GM19372 (cell line): ENCODE measurements at regions not wholly inside any gene's neighbourhood (a gene's known extent, or its start where the extent isn't known, plus 50 kb on each side); places are given as distances from the start of the nearest gene placed in this dataset.

Experiments
- ATAC-seq: cut with Tn5 transposase; IDR thresholded peaks from one replicate; pipeline ENCODE4 v1.9.1; 2021; ENCODE audit warnings: mild to moderate bottlenecking, low read depth, moderate library complexity; ENCODE audit not compliant: unreplicated experiment

DNA sequence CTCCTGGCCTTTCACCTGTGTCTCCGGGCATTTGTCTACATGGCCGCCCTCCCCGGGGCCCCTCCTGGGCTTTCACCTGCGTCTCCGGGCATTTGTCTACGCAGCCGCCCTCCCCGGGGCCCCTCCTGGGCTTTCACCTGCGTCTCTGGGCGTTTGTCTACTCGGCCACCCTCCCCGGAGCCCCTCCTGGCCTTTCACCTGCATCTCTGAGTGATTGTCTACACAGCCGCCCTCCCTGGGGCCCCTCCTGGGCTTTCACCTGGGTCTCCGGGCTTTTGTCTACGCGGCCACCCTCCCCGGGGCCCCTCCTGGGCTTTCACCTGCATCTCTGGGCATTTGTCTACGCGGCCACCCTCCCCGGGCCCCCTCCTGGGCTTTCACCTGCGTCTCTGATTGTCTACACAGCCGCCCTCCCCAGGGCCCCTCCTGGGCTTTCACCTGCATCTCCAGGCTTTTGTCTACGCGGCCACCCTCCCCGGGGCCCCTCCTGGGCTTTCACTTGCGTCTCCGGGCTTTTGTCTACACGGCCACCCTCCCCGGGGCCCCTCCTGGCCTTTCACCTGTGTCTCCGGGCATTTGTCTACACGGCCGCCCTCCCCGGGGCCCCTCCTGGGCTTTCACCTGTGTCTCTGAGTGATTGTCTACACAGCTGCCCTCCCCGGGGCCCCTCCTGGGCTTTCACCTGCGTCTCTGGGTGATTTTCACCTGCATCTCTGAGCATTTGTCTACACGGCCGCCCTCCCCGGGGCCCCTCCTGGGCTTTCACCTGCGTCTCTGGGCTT lies 68.0 kb upstream of the GALNT9 start:
- ATAC-seq: no peak

DNA sequence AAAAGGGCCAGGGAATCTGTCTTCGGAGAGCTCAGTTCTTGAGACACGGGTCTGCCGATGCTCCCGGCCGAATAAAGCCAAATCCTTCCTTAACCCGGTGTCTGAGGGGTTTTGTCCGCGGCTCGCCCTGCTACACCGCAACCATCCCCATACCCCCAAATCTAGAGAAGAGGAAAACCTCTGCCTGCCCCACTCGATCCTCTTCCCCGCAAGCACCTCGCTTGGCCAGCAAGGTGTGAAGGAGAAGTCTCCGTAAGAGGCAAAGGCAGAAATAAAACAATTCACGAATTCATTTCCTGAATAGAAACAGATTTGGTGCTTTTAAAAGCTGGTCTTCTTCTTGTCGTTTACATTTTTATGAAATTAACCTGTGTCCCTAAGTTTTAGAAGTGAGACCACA lies 67.3 kb upstream of the GALNT9 start:
- ATAC-seq: no peak

DNA sequence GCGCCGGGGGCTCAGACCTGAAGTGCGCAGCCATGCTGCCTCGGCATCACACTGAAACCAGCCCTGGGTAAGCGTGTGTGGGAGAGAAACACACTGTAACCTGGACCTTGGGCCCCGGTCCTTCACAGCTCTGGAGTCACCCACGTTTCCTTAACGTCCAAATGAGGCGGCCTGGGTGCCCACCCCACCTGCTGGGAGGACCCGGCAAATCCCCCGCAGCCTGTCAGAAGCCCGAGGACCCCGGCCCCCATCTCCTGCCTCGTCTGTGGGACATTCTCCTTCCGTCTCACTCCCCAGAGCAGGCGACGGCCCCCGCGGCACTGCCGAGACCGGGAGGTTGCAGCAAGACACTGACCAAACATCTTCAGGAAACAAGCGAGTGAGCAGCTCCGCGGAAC lies 66.5 kb upstream of the GALNT9 start:
- ATAC-seq: no peak

DNA sequence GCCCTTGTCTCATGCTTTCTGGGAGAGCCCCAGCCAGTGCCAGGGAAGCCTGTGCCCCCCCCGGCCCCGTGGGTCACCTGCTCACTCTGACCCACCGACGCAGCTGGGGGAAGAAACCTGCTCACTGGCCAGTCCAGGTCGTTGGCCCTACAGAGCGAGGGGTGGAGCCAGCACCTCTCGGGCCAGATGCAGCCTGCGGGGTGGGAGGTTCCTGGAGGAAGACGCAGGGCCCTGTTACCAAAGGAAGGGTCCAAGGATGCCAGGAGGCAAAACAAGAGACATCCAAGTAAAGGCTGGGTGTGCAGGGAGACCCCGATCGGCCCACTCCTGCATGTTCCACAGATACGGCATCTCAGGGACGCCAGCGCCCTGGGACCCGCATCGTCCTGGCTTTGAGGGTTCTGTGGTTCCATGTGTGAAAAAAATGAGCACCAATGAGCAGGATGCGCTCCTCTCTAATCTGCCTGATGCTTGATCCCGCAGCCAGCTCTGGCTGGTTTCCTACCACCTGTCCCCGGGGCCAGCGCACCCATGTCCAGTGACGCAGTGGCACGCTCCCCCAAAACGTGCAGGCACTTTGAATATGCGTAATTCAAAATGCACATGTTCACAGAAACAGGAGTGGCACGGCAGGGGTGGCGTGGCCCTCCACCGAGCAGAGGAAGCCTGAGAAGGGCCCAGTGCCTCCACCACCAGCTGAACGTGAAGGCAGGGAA lies 66.0 kb upstream of the GALNT9 start:
- no peak for ATAC-seq

DNA sequence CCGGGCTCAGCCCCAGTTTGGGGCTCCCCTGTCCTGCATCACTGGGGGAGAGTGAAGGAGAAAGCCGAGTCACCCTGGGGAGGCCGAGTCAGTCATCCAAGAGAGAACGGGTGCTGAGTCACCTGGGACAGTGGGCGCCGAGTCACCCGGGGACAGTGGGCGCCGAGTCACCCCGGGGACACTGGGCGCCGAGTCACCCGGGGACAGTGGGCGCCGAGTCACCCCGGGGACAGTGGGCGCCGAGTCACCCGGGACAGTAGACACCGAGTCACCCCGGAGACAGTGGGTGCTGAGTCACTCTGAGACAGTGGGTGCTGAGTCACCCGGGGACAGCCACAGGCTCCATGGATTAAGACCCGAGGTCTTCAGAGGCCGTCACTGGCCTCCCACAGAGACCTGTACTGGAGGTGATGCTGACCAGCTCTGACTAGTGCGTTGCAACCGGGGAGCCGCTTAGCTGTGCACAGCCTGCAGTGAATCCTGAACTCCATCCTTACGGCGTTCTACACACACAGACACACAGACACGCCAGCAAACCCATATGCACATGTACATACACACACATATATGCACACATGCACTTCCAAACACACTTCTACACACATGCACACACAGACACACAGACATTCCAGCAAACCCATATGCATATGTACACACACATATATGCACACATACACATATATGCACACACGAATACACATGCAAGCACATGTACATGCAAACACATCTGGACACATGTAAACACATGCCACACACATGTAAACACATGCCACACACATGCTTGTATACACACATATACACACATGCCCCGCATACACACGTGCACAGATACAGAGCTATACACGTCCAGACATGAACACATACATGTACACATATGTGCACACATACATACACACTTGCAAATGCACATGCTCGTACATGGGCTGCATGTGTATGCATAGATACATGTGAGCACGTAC lies 64.9 kb upstream of the GALNT9 start:
- no peak for ATAC-seq

DNA sequence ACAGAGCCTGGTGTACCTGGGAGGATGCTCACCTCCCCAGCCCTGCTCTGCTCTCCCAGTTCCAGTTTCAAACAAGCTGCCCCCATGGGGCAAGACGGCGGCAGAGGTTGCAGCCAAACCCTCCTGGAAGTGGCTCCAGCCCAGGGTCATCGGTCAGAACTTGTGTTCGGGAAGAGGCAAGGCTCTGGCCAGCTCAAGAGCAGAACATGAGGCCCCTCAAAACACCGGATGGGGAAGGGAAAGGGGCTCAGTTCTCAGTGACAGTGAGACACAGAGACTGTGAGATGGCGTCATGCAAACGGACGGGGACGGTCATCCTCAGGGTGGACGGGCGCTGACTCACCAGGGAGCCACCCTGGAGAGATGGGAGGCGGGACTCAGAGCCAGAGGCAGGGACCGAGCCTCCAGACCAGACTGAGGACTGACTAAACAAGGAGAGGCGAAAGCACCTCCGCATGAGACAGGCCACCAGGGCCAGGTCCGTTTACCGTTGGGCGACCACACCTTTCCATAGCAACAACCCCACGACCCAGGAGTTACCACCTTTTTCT lies 63.9 kb upstream of the GALNT9 start:
- ATAC-seq: no peak

DNA sequence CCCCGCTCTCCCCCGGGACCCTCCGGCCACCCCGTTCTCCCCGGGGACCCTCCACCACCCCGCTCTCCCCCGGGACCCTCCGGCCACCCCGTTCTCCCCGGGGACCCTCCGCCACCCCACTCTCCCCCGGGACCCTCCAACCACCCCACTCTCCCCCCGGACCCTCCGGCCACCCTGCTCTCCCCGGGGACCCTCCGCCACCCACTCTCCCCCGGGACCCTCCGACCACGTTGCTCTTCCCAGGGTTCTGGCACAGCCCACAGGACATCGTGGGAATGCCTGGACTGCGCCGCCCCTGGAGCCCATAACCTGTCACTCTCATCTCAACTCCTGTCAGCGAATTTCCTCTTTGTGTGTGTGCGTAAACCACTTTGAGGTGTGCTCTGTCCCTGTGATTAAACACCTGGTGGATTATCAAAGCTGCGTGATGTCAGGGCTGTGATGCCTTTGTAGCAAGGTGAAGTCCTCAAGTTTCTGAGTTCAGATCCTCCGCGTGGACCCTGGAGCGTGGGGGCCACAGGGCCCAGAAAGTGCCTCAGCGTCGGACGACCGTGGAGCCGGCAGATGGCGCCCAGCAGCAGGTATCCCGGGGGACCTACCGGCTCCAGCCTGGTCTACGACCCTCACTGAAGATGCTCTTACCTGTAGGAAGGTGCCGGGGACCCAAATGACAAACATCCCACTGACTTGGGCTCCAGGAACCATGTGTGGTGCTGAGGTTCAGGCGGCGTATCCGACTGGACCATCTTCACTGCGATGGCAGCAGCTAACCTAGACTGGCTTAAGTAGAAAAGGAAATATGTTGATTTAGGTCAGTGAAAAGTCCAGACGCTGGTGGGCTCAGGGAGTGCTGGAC lies 63.2 kb upstream of the GALNT9 start:
- ATAC-seq: no peak

DNA sequence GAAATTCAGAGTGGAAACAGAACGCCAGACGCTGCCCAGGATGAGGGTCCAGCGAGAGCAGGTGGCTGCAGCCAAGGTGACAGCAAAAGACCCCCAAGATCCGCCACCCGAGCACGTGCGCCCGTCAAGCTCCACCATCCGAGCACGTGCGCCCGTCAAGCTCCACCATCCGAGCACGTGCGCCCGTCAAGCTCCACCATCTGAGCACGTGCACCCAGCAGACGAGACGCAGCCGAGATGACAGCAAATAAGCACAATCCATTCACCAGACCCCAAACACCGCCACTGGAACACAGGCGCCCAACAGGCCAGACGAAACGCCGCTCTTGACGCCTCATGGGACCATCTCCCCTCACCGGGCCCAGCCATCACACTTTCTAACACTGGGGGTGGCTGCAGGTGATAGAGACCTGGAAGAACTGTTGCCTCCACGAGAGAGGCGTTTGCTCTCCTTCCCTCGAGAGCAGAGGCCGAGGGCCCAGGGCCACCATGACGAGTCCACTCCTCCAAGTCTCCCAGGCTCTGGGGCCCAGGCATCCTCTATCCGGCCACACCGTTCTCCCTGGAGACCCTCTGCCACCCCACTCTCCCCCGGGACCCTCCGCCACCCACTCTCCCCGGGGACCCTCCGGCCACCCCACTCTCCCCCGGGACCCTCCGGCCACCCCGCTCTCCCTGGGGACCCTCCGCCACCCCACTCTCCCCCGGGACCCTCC lies 62.1 kb upstream of the GALNT9 start:
- no peak for ATAC-seq

DNA sequence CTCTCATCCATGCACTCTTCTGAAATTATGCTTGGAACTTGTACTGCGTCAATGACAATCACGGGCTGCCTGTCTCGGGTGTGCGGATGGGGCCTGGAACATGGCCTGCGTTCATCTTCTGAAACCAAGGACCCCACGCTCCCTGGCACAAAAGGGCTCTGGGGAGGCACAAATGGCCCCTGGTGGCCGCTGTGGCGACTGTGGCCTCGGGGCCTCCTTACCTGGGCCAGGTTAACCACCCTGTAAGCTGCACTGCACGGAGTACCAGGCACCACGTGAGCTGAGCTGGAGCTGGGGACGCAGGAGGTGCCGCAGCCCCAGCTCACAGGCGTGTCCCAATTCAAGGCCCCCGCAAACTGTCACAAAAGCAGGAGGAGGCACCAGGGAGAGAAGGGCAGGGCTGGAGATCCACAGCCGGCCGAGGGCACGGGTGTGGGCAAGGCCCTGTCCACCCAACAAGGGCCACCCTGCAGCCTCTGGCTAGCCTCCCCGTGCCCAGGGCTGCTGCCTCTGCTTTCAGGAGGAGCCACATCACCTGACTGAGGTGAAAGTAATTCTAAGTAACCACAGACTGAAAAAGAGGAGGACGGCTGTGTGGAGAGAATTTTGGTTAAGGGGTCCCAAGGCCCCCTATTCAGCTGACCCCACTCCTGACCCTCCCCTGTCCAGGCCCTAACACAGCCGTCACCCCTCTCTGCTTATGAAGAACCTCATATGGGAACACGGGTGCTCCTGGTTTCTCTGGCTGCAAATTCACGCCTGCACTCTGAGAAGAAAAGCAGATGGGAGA lies 61.1 kb upstream of the GALNT9 start:
- no peak for ATAC-seq

DNA sequence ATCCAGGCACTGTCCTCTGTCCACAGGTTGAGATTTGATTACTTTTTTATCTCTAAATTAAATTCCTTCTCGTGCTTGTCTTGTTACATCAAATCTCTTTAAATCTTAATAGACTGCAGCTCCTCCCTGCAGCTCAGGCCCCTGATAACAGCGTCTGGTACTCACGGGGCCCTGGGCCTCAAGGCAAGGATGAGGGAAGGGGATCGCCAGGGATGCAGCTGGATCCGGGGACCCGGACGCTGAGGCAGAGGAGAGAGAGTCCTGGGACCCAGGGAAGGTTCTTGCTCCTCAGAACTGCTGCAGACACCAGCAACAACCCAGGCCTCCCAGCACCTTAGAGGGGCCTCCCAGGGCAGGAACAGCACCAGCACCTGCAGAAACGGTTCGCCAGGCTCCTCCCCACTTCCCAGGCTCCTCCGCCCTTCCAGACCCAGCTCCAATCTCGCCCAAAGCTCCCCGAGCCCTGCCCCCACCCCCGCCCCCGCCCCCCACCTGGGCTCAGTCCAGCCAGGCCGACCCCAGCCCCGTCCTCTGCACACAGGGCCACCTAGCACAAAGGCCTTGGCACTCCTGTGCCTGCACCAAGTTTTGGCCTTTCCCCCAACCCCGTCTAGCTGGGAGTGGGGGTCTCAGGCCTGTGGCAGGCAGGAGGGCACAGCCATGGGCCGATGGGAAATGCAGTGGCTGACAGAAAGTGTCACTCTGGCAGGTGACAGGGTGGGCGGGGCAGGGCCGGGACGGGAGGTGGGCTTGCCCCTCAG lies 60.3 kb upstream of the GALNT9 start:
- ATAC-seq: no peak

DNA sequence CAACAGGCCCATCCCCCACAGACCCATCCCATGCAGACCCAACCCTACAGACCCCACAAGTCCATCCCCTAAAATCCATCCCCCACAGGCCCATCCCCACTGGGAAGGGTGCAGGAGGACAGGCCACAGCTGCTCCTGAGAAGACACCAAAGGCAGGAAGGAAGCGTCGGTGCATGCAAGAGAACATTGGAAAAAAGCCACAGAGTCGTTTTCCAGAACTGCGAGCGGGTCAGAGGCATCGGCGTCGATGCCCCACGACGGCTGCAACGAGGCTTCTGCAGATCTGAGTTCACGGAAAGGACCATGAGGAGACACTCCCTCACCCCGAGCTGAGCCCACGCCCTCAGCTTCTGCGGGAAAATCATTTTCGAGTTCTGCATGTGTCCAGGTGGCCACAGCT lies 59.6 kb upstream of the GALNT9 start:
- ATAC-seq: no peak

DNA sequence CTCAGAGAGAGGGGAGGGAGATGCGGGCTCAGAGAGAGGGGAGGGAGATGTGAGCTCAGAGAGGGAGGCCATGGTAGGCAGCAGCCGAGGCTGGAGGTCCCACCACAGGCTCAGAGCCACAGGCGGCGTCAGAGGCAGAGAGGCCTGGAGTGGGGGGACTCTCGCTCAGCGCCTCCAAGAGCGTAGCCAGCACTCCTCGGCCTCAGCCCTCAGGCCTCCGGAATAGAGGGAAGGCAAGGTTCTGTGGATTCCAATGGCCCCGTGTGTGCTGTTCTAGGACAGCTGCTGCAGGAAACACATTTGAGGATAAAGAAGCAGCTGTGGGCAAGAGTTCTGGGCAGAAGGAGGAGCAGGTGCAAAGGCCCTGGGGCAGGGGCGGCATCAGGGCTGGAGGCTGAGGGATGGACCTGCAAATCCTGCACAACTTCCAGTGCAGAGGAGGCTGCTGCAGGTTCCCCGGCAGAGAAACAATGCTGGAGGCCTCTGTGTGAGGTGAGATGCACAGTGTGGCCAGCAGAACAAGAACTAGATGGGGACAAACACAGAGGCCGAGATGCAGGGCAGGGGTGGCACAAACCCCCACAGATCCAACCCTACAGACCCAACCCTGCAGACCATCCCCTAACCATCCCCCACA lies 59.1 kb upstream of the GALNT9 start:
- no peak for ATAC-seq

DNA sequence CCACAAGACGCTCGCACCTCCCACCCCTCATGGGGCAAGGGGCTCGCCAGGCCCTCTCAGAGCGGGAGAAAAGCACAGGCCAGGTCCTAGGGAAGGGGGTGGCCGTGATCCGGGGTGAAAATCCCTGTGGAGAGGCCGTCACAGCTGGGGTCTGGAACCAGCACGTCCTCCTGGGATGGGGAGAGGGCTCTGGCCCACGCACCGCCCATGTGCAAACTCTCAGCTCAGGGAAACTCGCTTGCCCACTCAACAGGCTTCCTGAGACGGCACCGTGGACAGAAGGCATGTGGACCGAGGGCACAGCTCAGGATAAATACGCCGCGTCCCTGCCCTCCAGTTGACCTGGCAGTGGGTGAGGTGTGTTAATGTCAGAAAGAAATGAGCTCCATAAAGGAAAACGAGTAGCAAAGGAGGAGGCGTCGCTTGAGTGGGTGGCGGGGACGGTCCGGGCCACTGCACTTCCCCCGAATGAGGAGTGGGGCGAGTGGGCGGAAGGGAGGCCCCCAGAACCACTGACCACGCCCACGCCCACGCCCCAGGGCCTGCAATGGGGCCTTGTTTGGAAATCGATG lies 57.6 kb upstream of the GALNT9 start:
- ATAC-seq: no peak

DNA sequence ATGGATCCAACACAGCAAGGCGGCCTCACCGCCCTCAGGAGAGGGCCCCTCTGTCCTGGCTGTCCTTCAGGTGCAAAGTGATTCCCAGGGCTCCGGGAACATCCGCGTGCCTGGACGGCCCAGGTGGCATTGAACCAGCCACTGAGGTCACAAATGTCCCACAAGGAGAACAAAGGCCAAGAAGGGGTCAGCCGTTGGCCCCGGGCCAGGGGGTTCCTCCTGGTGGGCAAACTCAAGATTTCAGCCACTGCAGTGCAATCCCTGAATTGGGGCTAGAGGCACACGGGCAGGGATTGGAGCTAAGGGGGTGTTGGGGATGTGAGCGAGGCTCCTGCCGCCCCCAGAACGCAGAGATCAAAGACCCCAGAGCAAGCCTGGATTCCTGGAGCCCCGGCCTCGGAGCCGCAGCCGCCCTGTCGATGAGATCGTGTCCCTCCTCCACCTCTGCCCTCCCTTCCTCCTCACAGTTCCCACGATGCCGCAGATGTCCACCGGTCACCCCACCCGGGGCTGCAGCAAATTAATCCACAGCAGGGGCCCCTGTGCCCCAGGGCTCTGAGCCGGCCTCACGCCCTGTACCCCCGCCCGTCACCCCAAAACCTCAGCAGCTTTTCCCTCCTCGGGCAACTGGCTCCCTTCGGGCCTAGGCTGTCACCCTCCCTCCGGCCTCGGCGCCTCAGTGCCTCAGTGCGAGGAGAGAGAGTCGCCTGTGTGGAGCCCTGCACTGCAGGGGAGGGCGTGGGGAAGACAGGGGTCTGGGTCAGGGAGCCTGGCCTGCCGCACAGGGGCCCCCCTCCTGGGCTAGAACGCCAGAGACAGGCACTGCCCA lies 56.7 kb upstream of the GALNT9 start:
- ATAC-seq: no peak

DNA sequence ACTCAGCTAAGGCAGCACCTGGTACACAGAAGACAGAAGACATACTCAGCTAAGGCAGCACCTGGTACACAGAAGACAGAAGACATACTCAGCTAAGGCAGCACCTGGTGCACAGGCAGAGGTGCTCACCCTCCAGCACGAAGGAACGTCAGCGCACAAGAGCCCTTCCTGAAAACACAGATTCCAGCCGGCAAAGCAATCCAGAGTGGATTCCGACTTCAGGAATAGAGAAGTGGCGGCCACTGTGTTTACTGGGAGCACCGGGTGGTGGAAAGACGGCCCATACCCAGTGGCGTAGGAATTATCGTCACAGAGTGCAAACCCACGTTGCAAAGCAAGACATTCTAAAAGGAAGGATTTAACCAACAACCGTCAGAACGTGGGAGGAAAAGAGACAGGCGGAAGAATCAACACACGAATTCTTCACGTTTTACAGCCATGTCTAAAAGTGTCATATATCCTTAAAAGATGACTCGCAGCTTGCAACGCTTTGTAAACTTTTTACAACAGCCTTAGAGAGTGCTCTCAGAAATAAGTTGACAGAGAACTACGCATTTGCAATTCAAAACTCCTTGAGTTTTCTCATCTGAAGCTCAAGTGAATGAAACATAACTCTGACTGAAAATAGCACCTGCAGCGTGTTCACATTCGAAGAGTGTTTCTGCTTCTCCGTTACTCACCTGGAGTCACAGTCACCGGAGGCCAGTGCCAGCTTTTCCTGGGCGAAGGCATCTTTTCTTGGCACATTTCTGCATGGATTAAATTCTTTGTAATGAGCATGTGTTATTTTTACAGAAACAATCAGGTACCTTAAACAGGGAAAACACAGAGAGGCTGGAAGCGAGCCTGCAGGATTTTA lies 55.8 kb upstream of the GALNT9 start:
- no peak for ATAC-seq
